Activated T-helper 17 cell treated with anti-CD3 and anti-CD28 coated beads, Interleukin-2, amount 50 U/mL, for 72 hours (primary cell): ENCODE measurements at regions not wholly inside any gene's neighbourhood (a gene's known extent, or its start where the extent isn't known, plus 50 kb on each side); places are given as distances from the start of the nearest gene placed in this dataset.
A peak's percentile ranks its signal among the peaks of the same experiment; 100 is the strongest.

Experiments
- ATAC-seq: fragments of 150-1000 bp; cut with Tn5 transposase; replicated peaks from 2 replicates; pipeline ENCODE4 v1.10.0; 2021; ENCODE audit warnings: mild to moderate bottlenecking, moderate library complexity
- H3K27ac Mint-ChIP-seq: one replicate; pipeline ENCODE4 v1.8.0; 2022; ENCODE audit warnings: mixed read lengths
- H3K27me3 Mint-ChIP-seq: one replicate; pipeline ENCODE4 v1.8.0; 2022; ENCODE audit warnings: mixed read lengths
- H3K36me3 Mint-ChIP-seq: one replicate; pipeline ENCODE4 v1.8.0; 2022; ENCODE audit warnings: low read depth, mild to moderate bottlenecking, mixed read lengths
- H3K4me1 Mint-ChIP-seq: one replicate; pipeline ENCODE4 v1.8.0; 2022; ENCODE audit warnings: mixed read lengths
- H3K4me3 Mint-ChIP-seq: one replicate; pipeline ENCODE4 v1.8.0; 2022; ENCODE audit warnings: mild to moderate bottlenecking, mixed read lengths
- H3K9me3 Mint-ChIP-seq: one replicate; pipeline ENCODE4 v1.8.0; 2022; ENCODE audit warnings: mixed read lengths

GRCh38 chr5:50947906-50948683 is 281.7 kb downstream of the PARP8 start:
- Mint-ChIP-seq H3K4me1 (no peaks in the 10 kb centered on the region), H3K4me3 (no peak overlapping the region), H3K27ac (no peak overlapping the region), H3K27me3 (peaks cover 8% of the 10 kb centered on the region), H3K36me3 (no peaks in the 10 kb centered on the region), H3K9me3 (peaks cover 4% of the 10 kb centered on the region)
- no peak for ATAC-seq

GRCh38 chr5:50953290-50953689 is 286.9 kb downstream of the PARP8 start:
- peaks cover 26% of the 10 kb centered on the region for H3K27me3 Mint-ChIP-seq
- H3K9me3 Mint-ChIP-seq = no peaks in the 10 kb centered on the region
- H3K27ac Mint-ChIP-seq = no peak overlapping the region
- no peak for ATAC-seq
- no peaks in the 10 kb centered on the region for H3K4me1 Mint-ChIP-seq
- no peaks in the 10 kb centered on the region for H3K36me3 Mint-ChIP-seq
- H3K4me3 Mint-ChIP-seq = no peak overlapping the region

- Mint-ChIP-seq H3K4me3 (no peak overlapping the region), H3K9me3 (no peaks in the 10 kb centered on the region), H3K27ac (no peak overlapping the region), H3K36me3 (no peaks in the 10 kb centered on the region), H3K27me3 (peaks cover 30% of the 10 kb centered on the region), H3K4me1 (no peaks in the 10 kb centered on the region)
- ATAC-seq = no peak
These were observed 292.5 kb downstream of the PARP8 start for GRCh38 chr5:50958852-50959457.

- peaks cover under 1% of the 10 kb centered on the region for H3K36me3 Mint-ChIP-seq
- no peaks in the 10 kb centered on the region for H3K9me3 Mint-ChIP-seq
- H3K27me3 Mint-ChIP-seq = peaks cover 49% of the 10 kb centered on the region
- peak; percentile 73 for ATAC-seq
- H3K4me3 Mint-ChIP-seq = peak overlapping the region; percentile 75
- no peak overlapping the region for H3K27ac Mint-ChIP-seq
- peaks cover 19% of the 10 kb centered on the region for H3K4me1 Mint-ChIP-seq
These were observed 296.8 kb downstream of the PARP8 start for GRCh38 chr5:50962934-50963872.

GRCh38 chr5:50963971-50964745 is 297.7 kb downstream of the PARP8 start:
- H3K4me1 Mint-ChIP-seq = peaks cover 25% of the 10 kb centered on the region
- peaks cover 56% of the 10 kb centered on the region for H3K27me3 Mint-ChIP-seq
- no peak overlapping the region for H3K27ac Mint-ChIP-seq
- H3K9me3 Mint-ChIP-seq = no peaks in the 10 kb centered on the region
- peaks cover 8% of the 10 kb centered on the region for H3K36me3 Mint-ChIP-seq
- H3K4me3 Mint-ChIP-seq = peak overlapping the region; percentile 75
- ATAC-seq = no peak

- ATAC-seq = no peak
- H3K27ac Mint-ChIP-seq = no peak overlapping the region
- peaks cover 25% of the 10 kb centered on the region for H3K4me1 Mint-ChIP-seq
- H3K9me3 Mint-ChIP-seq = no peaks in the 10 kb centered on the region
- H3K27me3 Mint-ChIP-seq = peaks cover 63% of the 10 kb centered on the region
- H3K36me3 Mint-ChIP-seq = peaks cover 8% of the 10 kb centered on the region
- peak overlapping the region; percentile 48 for H3K4me3 Mint-ChIP-seq
These were observed 298.6 kb downstream of the PARP8 start for GRCh38 chr5:50964746-50965653.

GRCh38 chr5:50965654-50966375 is 299.4 kb downstream of the PARP8 start:
- H3K36me3 Mint-ChIP-seq = peaks cover 8% of the 10 kb centered on the region
- H3K4me1 Mint-ChIP-seq = peaks cover 25% of the 10 kb centered on the region
- no peak overlapping the region for H3K27ac Mint-ChIP-seq
- H3K9me3 Mint-ChIP-seq = no peaks in the 10 kb centered on the region
- peaks cover 71% of the 10 kb centered on the region for H3K27me3 Mint-ChIP-seq
- peak overlapping the region; percentile 55 for H3K4me3 Mint-ChIP-seq
- no peak for ATAC-seq

- Mint-ChIP-seq H3K27me3 (peaks cover 71% of the 10 kb centered on the region), H3K4me3 (peak overlapping the region; percentile 55), H3K27ac (no peak overlapping the region), H3K4me1 (peaks cover 25% of the 10 kb centered on the region), H3K36me3 (peaks cover 8% of the 10 kb centered on the region), H3K9me3 (no peaks in the 10 kb centered on the region)
- ATAC-seq = no peak
These were observed 300.6 kb downstream of the PARP8 start for GRCh38 chr5:50967009-50967562.

GRCh38 chr5:50967563-50968355 is 301.3 kb downstream of the PARP8 start:
- peak overlapping the region; percentile 55 for H3K4me3 Mint-ChIP-seq
- H3K36me3 Mint-ChIP-seq = peaks cover 8% of the 10 kb centered on the region
- no peaks in the 10 kb centered on the region for H3K9me3 Mint-ChIP-seq
- H3K27me3 Mint-ChIP-seq = peaks cover 71% of the 10 kb centered on the region
- H3K27ac Mint-ChIP-seq = no peak overlapping the region
- peaks cover 25% of the 10 kb centered on the region for H3K4me1 Mint-ChIP-seq
- ATAC-seq = peak; percentile 21

GRCh38 chr5:50968356-50969149 is 302.1 kb downstream of the PARP8 start:
- peaks cover 25% of the 10 kb centered on the region for H3K4me1 Mint-ChIP-seq
- H3K27ac Mint-ChIP-seq = no peak overlapping the region
- peaks cover 8% of the 10 kb centered on the region for H3K36me3 Mint-ChIP-seq
- H3K27me3 Mint-ChIP-seq = peaks cover 68% of the 10 kb centered on the region
- H3K4me3 Mint-ChIP-seq = peak overlapping the region; percentile 55
- H3K9me3 Mint-ChIP-seq = no peaks in the 10 kb centered on the region
- ATAC-seq = no peak
